Neural progenitor cell (in vitro differentiated cells): ENCODE measurements at regions not wholly inside any gene's neighbourhood (a gene's known extent, or its start where the extent isn't known, plus 50 kb on each side); places are given as distances from the start of the nearest gene placed in this dataset.

ENCODE experiments used
- DNase-seq: peaks from one replicate; pipeline ENCODE4 v3.0.0-alpha.2; 2016; ENCODE audit warnings: low spot score
- H2AFZ ChIP-seq: fragments of 200-600 bp; sonication (generic); replicated peaks from 2 replicates; pipeline ENCODE4 v1.6.1; 2016; ENCODE audit warnings: antibody characterized with exemption
- H3F3A ChIP-seq: fragments of 200-600 bp; sonication (generic); 2 replicates; pipeline ENCODE4 v1.6.1; 2016; ENCODE audit warnings: antibody characterized with exemption, low read depth
- H3K27ac ChIP-seq: fragments of 200-600 bp; sonication (generic); 2 replicates; pipeline ENCODE4 v1.5.1; 2016; ENCODE audit warnings: mild to moderate bottlenecking
- H3K27me3 ChIP-seq: fragments of 200-600 bp; sonication (generic); 2 replicates; pipeline ENCODE4 v1.6.1; 2016; ENCODE audit warnings: mild to moderate bottlenecking, moderate library complexity
- H3K36me3 ChIP-seq: fragments of 200-600 bp; sonication (generic); 2 replicates; pipeline ENCODE4 v1.5.1; 2016
- H3K4me1 ChIP-seq: fragments of 200-600 bp; sonication (generic); 2 replicates; pipeline ENCODE4 v1.6.1; 2016; ENCODE audit warnings: mixed run types
- H3K4me2 ChIP-seq: fragments of 200-600 bp; sonication (generic); 2 replicates; pipeline ENCODE4 v1.6.1; 2016
- H3K4me3 ChIP-seq: fragments of 200-600 bp; sonication (generic); 2 replicates; pipeline ENCODE4 v1.5.1; 2016
- H3K79me2 ChIP-seq: fragments of 200-600 bp; sonication (generic); 2 replicates; pipeline ENCODE4 v1.6.1; 2016; ENCODE audit warnings: low read depth
- H3K9ac ChIP-seq: fragments of 200-600 bp; sonication (generic); 2 replicates; pipeline ENCODE4 v1.6.1; 2016
- H3K9me3 ChIP-seq: fragments of 200-600 bp; sonication (generic); 2 replicates; pipeline ENCODE4 v1.5.1; 2016; ENCODE audit warnings: low read depth
- H4K20me1 ChIP-seq: fragments of 200-600 bp; sonication (generic); 2 replicates; pipeline ENCODE4 v1.6.1; 2016; ENCODE audit warnings: low read depth
- H3K27ac Mint-ChIP-seq: 3 replicates; pipeline ENCODE4 v1.8.0; 2021; ENCODE audit warnings: mixed read lengths
- H3K27me3 Mint-ChIP-seq: 2 replicates; pipeline ENCODE4 v1.8.0; 2022; ENCODE audit warnings: low read depth, mild to moderate bottlenecking, inconsistent platforms, moderate library complexity, mixed read lengths; ENCODE audit not compliant: insufficient read depth
- H3K36me3 Mint-ChIP-seq: 3 replicates; pipeline ENCODE4 v1.8.0; 2021; ENCODE audit warnings: mixed read lengths
- H3K4me1 Mint-ChIP-seq: 3 replicates; pipeline ENCODE4 v1.8.0; 2021; ENCODE audit warnings: mixed read lengths
- H3K4me3 Mint-ChIP-seq: 3 replicates; pipeline ENCODE4 v1.8.0; 2021; ENCODE audit warnings: mild to moderate bottlenecking, moderate library complexity, mixed read lengths
- H3K9me3 Mint-ChIP-seq: 3 replicates; pipeline ENCODE4 v1.8.0; 2020; ENCODE audit warnings: mixed read lengths
- EZH2 ChIP-seq: fragments of 200-600 bp; sonication (generic); IDR thresholded peaks from 2 replicates; pipeline ENCODE4 v1.6.1; 2017; ENCODE audit warnings: antibody characterized with exemption, mild to moderate bottlenecking, moderate library complexity
- EZH2phosphoT487 ChIP-seq: fragments of 200-600 bp; sonication (generic); IDR thresholded peaks from 2 replicates; pipeline ENCODE4 v1.6.1; 2017; ENCODE audit warnings: antibody characterized with exemption
- TF ChIP-seq, protein P1 (sequence below): fragments of 200-600 bp; sonication (generic); IDR thresholded peaks from 2 replicates; pipeline ENCODE4 v1.5.1; 2017; ENCODE audit warnings: antibody characterized with exemption, mild to moderate bottlenecking

DNA sequence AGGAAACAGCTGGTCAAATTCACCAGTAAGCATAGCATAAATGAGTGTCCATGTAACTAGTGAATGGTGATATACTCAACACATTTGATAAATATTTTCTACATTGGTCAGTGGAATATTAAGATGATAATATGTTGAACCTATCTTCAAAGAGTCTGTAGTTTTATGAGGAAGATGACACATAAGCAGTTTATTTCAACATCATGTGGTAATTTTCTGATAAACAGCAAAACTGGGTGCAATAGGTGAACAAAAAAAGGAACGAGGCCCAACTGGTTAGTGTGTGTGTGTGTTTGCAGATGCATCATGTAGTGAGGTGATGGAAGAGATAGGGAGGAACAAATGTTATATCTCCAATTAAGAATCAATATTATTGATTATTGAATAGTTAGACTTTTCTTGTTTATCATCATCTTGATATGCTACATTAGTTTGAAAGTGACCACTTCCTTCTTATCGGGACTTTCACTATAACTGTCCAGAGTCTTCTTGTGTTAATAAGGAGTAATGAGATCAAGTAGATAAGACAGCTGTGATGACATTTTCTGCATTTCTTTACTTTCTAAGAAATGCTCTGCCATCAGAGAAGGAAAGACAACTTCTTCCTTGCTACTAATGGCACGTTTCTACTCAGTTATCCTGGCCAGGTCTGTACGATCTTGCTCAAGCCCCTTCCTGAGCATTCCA, 270.7 kb downstream of the ETS1 start:
- Histone ChIP-seq H3K79me2 (no peaks in the 10 kb centered on the region), H3K36me3 (no peaks in the 10 kb centered on the region), H3K4me2 (no peak overlapping the region), H3K9ac (no peak overlapping the region), H3F3A (no peaks in the 10 kb centered on the region), H2AFZ (no peak overlapping the region), H3K27me3 (no peaks in the 10 kb centered on the region), H3K27ac (no peak overlapping the region), H3K4me3 (no peak overlapping the region), H3K9me3 (no peaks in the 10 kb centered on the region), H3K4me1 (no peaks in the 10 kb centered on the region), H4K20me1 (no peaks in the 10 kb centered on the region)
- Mint-ChIP-seq H3K36me3 (peaks cover 4% of the 10 kb centered on the region), H3K4me1 (no peaks in the 10 kb centered on the region), H3K27me3 (peaks cover 4% of the 10 kb centered on the region), H3K9me3 (peaks cover 22% of the 10 kb centered on the region), H3K27ac (no peak overlapping the region), H3K4me3 (no peak overlapping the region)
- TF ChIP-seq EZH2phosphoT487 (no peak), EZH2 (no peak)
- TF ChIP-seq, protein P1, sequence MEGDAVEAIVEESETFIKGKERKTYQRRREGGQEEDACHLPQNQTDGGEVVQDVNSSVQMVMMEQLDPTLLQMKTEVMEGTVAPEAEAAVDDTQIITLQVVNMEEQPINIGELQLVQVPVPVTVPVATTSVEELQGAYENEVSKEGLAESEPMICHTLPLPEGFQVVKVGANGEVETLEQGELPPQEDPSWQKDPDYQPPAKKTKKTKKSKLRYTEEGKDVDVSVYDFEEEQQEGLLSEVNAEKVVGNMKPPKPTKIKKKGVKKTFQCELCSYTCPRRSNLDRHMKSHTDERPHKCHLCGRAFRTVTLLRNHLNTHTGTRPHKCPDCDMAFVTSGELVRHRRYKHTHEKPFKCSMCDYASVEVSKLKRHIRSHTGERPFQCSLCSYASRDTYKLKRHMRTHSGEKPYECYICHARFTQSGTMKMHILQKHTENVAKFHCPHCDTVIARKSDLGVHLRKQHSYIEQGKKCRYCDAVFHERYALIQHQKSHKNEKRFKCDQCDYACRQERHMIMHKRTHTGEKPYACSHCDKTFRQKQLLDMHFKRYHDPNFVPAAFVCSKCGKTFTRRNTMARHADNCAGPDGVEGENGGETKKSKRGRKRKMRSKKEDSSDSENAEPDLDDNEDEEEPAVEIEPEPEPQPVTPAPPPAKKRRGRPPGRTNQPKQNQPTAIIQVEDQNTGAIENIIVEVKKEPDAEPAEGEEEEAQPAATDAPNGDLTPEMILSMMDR, result no peak
- no peak for DNase-seq

DNA sequence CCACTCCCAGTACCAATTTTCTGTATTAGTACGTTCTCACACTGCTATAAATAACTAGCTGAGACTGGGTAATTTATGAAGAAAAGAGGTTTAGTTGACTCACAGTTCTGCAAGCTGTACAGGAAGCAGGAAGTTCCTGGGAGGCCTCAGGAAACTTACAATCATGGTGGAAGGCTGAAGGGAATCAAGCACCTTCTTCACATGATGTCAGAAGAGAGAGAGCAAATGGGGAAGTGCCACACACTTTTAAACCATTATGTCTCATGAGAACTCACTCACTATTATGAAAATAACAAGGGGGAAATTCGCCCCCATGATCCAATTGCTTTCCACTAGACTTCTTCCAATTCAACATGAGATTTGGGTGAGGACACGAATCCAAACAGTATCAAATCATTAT, 271.4 kb downstream of the ETS1 start:
- no peak for DNase-seq
- H3K9me3 ChIP-seq, result no peaks in the 10 kb centered on the region
- no peaks in the 10 kb centered on the region for H3F3A ChIP-seq
- no peaks in the 10 kb centered on the region for H3K27me3 ChIP-seq
- H3K4me3 ChIP-seq, result no peak overlapping the region
- H3K36me3 ChIP-seq, result no peaks in the 10 kb centered on the region
- peaks cover 4% of the 10 kb centered on the region for H3K27me3 Mint-ChIP-seq
- no peak overlapping the region for H3K9ac ChIP-seq
- no peak overlapping the region for H3K27ac Mint-ChIP-seq
- no peak overlapping the region for H3K27ac ChIP-seq
- H3K4me3 Mint-ChIP-seq, result no peak overlapping the region
- no peak overlapping the region for H2AFZ ChIP-seq
- no peaks in the 10 kb centered on the region for H4K20me1 ChIP-seq
- peaks cover 4% of the 10 kb centered on the region for H3K36me3 Mint-ChIP-seq
- H3K9me3 Mint-ChIP-seq, result peaks cover 22% of the 10 kb centered on the region
- TF ChIP-seq EZH2phosphoT487 (no peak), EZH2 (no peak)
- TF ChIP-seq, protein P1, result no peak
- H3K4me1 ChIP-seq, result no peaks in the 10 kb centered on the region
- no peak overlapping the region for H3K4me2 ChIP-seq
- H3K79me2 ChIP-seq, result no peaks in the 10 kb centered on the region
- H3K4me1 Mint-ChIP-seq, result no peaks in the 10 kb centered on the region

DNA sequence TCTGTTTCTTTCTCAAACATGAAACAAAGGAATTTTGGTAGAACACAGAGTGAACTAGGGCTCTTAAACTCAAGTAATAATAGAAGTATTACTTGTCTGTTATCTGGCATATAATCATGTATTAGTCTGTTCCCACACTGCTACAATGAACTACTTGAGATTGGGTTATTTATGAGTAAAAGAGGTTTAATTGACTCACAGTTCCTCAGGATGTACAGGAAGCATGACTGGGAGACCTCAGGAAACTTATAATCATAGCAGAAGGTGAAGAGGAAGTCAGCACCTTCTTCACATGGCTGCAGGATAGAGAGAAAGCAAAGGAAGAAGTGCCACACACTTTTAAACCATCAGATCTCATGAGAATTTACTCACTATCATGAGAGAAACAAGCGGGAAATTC, 273.4 kb downstream of the ETS1 start:
- H3K4me1 ChIP-seq, result no peaks in the 10 kb centered on the region
- H3K9ac ChIP-seq, result no peak overlapping the region
- H3K36me3 ChIP-seq, result no peaks in the 10 kb centered on the region
- no peaks in the 10 kb centered on the region for H3K27me3 ChIP-seq
- H4K20me1 ChIP-seq, result no peaks in the 10 kb centered on the region
- H3K9me3 Mint-ChIP-seq, result peaks cover 19% of the 10 kb centered on the region
- H3K4me2 ChIP-seq, result no peak overlapping the region
- H3K27me3 Mint-ChIP-seq, result peaks cover 4% of the 10 kb centered on the region
- DNase-seq, result no peak
- TF ChIP-seq, protein P1, result no peak
- TF ChIP-seq EZH2 (no peak), EZH2phosphoT487 (no peak)
- peaks cover 4% of the 10 kb centered on the region for H3K36me3 Mint-ChIP-seq
- H3K4me3 ChIP-seq, result no peak overlapping the region
- no peak overlapping the region for H3K27ac ChIP-seq
- H3K4me1 Mint-ChIP-seq, result no peaks in the 10 kb centered on the region
- no peaks in the 10 kb centered on the region for H3F3A ChIP-seq
- H3K79me2 ChIP-seq, result no peaks in the 10 kb centered on the region
- no peak overlapping the region for H3K27ac Mint-ChIP-seq
- H3K9me3 ChIP-seq, result no peaks in the 10 kb centered on the region
- H3K4me3 Mint-ChIP-seq, result no peak overlapping the region
- H2AFZ ChIP-seq, result no peak overlapping the region
